ENCODE measurements at regions not wholly inside any gene's neighbourhood (a gene's known extent, or its start where the extent isn't known, plus 50 kb on each side); places are given as distances from the start of the nearest gene placed in this dataset.
"Not testable (repeated sequence)": the region's sequence is repeated elsewhere in the genome, so short reads cannot be mapped to it uniquely, and the experiment has no call there.

DNA sequence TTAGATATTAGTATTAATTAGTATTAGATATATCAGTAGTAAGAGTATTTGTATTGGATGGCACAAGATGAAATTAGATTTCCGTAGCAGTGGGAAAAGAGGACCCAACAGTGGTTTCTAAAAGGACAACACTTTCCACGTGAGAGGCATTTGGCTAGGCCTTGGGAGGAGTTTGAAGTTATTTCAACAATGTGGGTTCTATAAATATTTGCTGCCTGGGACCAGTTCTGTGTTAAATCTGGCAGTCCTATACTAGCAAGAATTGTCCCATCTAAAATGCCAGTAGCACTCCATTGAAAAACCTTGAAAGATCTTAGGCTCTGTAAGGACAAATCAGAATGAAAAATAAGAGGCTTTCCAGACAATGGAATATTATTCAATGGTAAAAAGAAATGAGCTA lies 347.1 kb upstream of the DNAJC19 start:
- DNase-seq (ENCODE audit: low read depth in 3 of 3, low spot score in 1 of 3): no peak

DNA sequence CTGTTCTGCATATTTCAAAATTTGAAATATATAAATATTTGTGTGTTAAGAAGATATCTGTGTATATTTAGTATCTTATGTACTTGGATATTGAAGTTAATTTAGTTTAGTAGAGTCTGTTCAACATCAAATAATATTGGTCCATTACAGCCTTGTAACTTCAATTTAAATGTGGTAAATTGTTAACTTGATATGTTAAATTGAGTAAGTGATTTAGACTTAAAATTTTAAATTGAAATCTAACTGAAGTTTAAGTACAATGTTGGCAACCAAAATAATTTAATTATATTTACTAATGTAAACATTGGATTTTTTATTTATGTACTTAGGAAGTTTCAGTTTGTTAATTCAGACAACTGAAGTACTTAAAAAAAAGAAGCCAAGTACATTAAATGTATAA lies 343.9 kb upstream of the DNAJC19 start:
- no peak for DNase-seq (ENCODE audit: low read depth in 3 of 3, low spot score in 1 of 3)

DNA sequence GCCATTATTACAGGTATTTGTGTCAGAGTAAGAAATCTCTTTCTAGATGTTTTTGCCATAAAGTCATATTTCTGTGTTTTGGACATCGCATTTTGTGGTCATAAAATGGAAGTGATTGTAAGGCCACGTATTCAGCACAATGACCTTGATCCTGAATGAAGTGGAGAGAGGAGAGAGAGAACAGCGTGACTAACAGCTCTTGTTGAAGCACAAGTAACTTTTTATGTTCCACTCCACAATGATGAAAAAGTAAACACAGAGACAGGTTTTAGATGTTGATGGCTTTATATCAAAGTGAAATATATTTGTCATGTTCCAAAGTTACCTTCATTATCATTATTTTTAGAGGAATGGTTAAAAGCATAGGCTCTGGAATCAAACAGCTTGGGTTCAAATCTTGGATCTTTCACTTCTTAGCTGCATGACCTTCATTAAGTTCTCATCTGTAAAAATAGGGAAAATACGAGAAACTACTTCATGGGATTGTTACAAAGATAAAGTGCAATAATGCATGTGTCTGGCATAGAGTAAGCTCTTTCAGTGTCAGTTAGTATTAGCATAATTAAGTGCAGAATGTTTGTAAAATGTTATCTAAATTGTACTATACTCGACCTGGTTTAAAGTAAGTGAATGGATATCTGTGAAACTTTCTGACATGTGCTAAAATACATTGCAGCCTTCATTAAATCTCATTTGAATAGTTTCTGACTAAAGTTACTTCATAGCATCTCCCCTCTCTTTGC lies 341.5 kb upstream of the DNAJC19 start:
- no peak for DNase-seq (ENCODE audit: low read depth in 3 of 3, low spot score in 1 of 3)

DNA sequence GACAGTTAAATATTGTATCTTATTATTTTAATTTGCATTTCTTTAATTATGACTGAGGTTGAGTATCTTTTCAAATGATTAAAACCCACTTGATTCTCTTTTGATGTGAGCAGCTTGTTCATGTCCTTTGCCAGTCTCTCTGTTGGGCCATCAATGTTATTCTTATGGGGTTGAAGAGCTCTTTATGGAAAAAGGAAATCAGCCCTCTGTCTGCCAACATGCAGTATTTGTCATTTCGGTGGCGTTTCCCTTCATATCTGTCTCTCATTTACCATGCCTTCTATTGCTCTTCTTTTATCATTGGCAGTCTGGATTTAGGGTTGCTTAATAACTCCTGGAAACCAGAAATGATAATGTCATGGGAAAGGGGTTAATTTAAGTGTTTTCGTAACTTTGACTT lies 340.7 kb upstream of the DNAJC19 start:
- DNase-seq (ENCODE audit: low read depth in 3 of 3, low spot score in 1 of 3): no peak

DNA sequence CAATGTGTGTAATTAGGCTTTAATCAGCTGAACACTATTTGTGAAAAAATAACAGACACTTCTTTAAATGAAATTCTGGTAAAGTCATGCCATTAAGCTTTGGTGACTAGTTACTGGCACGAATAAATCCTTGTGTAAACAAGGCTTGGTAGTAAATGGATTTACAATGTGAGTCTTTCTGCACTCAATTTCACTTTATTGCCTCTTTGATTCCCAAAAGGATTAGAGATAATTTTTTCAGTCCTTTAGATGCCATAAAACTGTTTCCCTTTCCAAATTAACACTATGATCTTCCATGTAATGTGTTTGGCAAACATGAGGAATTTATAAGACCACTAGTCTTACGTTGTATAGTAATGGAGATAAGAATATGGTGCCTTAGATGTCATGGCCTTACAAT lies 339.5 kb upstream of the DNAJC19 start:
- no peak for DNase-seq (ENCODE audit: low read depth in 3 of 3, low spot score in 1 of 3)

DNA sequence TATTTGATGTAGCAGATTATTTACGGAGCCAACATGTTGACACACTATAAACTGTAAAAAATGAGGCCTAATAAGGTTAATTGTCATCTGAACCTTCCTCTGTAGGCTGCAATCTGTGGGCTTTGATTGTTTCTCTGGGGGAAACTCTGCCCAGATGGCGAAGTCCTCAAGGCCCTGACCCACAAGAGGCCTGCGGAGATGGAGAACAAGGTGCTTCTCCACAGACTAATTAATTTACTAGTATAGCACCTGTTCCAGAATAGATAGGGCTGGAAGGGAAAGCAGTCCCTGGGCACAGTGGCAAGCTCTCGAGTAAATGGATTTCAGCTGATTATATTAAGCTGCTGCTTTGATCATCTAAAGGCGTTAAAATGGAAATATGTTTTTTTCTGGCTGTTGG lies 338.8 kb upstream of the DNAJC19 start:
- DNase-seq (ENCODE audit: low read depth in 3 of 3, low spot score in 1 of 3): no peak

DNA sequence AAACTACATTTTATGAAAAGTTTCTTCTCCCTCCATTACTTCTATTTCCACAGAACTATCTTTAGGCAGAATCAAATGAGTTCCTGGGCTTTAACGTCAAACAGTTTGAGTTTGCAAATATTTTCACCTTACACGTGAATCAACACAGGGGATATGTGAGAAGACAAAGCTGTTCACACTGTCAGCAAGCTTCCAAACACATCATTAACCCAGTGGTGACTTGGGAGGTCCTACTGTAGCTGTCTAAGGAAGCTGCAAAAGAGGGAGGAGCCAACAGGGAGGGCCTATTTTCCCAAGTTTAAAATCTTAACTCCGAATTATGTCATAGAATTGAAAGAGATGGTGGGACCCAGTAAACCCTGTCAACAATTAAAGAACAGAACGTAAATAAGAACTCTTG lies 337.8 kb upstream of the DNAJC19 start:
- DNase-seq (ENCODE audit: low read depth in 3 of 3, low spot score in 1 of 3): no peak

DNA sequence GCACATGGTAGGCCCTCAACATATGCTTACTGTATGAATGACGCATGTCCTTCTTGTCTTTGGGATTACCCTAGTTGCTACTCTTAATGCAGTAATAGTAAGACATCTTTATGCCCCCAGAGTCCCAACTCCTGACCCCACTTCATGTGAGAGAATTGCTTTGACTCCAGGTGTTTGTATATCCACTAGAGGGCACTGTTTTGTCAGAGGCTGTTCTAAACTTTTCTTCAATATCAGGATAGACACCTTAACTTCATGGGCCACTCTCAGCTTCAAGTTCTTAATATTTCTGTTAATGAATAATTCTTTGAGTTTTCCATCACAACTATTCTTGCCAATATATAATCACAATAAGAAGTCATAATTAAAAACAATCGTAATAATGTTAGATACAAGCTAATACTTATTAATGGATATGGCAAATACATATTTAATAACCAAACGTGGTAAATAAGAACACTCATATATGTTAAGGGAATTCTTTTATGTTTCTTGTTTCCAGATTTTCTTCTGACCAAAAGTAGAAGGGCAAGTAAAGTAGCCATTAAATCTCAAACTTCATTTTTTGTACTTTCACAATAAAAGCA lies 337.2 kb upstream of the DNAJC19 start:
- no peak for DNase-seq (ENCODE audit: low read depth in 3 of 3, low spot score in 1 of 3)

DNA sequence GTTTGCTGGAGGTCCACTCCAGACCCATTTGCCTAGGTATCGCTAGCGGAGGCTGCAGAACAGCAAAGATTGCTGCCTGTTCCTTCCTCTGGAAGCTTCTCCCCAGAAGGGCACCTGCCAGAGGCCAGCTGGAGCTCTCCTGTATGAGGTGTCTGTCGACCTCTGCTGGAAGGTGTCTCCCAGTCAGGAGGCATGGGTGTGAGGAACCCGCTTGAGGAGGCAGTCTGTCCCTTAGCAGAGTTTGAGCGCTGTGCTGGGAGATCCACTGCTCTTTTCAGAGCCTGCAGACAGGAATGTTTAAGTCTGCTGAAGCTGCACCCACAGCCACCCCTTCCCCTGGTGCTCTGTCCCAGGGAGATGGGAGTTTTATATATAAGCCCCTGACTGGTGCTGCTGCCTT lies 335.0 kb upstream of the DNAJC19 start:
- DNase-seq (ENCODE audit: low read depth in 3 of 3, low spot score in 1 of 3): not testable (repeated sequence)

DNA sequence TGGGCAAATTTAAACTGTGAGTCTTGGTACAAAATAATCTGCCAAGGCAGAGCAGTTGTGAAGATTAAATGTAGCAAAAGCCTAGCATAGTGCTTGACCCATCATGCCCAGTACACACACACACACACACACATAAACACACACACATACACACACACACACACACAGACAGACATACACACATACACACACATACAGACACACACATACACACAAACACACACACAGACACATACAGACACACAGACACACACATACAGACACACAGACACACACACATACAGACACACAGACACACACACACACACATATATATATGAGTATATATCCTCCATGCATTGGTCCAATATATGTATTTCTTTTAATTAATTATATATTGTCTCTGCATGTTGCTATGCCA lies 328.8 kb upstream of the DNAJC19 start:
- DNase-seq (ENCODE audit: low read depth in 3 of 3, low spot score in 1 of 3): no peak

DNA sequence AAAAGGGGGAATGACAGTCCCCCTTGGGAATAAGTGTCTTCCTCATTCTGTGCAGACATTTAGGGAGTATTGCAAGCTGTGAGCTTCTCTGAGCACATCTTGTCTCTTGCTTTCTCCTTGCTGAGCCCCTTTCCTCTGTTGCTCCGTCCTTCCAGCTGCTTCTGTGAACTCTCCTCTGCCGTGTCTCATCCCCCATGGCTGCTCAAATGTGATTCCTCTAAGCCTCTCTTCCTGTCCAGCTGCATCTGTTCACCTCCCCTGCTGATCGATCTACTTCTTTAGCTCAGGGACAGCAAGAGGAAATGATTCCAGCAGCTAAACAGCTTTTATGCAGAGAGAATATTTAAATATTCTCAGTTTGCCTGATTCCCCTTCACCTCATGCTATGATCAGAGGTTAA lies 328.0 kb upstream of the DNAJC19 start:
- no peak for DNase-seq (ENCODE audit: low read depth in 3 of 3, low spot score in 1 of 3)

DNA sequence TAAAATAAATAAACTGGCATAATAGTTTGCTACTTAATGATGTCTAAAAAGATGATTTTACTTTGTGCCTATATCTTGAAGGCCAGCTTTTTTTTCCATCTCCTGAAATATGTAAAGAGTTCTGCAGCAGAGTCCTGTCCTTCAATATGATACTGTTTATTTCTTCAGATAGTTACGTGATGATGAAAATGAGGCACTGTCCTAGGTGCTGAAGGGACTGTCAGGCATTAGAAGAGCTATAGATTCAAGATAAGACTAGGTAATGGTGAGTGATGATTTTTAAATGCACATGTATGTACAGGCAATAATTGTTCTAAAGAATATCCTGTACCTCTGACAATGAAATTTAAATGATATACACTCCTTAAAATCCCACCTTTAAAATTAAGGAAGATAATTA lies 326.9 kb upstream of the DNAJC19 start:
- no peak for DNase-seq (ENCODE audit: low read depth in 3 of 3, low spot score in 1 of 3)

DNA sequence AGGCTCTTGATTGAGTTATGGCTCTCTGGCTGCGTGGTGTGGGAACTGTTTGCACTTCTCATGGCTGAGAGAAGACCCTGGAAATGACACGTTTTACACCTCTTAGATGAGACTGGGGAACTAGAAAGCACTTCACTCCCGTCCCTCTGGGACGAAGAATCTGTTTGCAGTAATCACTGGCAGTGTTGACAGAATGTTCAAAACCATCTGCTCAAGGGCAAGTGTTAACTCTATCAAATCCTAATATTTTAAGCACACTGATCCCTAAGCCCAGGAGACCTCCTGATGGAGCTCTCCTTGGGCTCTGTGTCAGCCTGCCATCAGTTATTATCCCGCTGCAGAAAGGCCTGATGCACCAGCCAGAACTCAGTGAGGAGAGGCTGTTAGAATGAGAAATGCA lies 323.8 kb upstream of the DNAJC19 start:
- no peak for DNase-seq (ENCODE audit: low read depth in 3 of 3, low spot score in 1 of 3)

DNA sequence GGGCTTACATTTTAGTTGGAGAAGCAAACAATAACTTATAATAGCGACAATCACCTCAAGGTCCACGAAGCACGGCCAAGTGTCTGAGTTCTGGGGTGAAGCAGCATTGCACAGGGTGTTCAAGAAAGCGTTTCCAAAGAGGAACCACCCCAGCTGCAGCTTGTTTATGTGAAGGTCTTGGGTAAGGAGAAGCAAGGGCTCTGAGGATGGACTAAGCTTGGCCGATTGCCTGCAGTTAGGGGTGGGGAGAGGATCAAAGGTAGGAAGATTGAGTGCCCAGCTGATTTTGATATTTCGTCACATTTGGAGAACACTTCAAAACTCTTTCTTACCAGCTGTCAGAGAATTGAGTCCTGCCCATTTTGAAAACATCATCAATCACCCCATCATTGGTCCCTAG lies 321.6 kb upstream of the DNAJC19 start:
- no peak for DNase-seq (ENCODE audit: low read depth in 3 of 3, low spot score in 1 of 3)

DNA sequence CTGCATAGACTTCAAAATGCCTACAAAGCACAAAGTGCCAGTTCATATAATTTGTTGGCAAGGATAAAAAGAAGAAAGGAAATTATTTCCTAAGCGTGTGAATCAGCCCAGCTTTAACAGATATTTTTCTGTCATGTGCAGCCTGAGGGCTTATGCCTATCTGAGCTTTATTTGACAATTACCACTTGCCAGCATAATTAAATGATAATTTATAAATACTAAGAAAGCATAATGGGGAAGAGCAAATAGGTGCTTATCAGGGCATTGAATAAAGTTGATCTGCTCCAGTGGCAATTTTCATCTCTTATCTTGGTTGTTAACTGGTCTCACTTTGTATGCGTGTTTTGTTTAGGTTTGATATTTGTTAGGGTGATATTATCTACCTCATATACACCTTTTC lies 313.4 kb upstream of the DNAJC19 start:
- DNase-seq (ENCODE audit: low read depth in 3 of 3, low spot score in 1 of 3): no peak

DNA sequence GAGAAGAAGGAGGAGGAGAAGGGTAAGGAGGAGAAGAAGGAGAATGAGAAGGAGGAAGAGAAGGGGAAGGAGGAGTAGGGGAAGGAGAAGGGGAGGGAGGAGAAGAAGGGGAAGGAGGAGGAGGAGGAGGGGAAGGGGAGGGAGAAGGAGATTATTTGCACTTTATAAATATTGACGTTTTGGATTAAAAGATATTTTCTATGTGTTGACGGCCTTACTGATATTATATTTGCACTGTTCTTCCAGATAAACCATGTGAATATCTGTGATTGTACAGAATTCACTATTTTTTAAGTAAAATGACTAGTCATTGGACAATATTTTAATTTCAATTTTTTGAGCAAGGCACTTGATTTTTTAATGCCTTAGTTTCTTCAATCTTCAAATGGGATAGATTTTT lies 310.5 kb upstream of the DNAJC19 start:
- no peak for DNase-seq (ENCODE audit: low read depth in 3 of 3, low spot score in 1 of 3)

DNA sequence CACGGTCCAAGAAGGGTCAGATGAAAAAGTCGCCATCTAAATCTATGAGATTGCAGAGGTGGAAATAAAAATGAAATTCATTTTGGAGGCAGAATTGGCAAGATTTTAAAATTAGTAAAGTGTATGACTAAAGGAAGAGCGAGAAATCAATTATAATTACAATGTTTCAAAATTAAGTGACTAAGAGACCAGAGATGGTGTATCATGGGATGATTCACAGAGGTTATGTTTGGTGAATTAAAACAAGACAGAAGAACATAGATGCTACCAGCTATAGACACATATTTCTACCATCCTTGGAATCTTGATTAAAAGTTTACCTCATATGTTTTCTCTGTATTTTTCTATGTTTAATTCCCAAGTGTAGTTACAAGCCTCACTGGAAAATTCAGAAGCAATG lies 308.9 kb upstream of the DNAJC19 start:
- no peak for DNase-seq (ENCODE audit: low read depth in 3 of 3, low spot score in 1 of 3)

DNA sequence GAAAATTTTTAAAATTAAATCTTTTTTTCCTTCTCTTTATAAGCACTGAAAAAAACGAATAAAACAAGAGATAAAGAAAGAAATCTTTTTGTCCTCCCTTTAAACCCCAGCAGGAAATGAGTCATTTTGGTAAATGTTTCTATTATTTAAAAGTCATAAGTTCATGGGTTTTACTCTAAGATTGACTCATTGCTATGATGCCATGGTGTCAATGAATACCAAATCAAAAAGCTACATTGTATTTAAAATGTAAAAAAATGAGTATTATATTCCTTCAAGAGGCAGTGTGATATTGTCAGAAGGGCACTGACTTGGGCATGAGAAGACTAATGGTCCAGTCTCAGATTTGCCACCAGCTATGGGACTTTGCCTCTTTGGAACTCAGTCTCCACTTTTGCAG lies 303.4 kb upstream of the DNAJC19 start:
- no peak for DNase-seq (ENCODE audit: low read depth in 3 of 3, low spot score in 1 of 3)

DNA sequence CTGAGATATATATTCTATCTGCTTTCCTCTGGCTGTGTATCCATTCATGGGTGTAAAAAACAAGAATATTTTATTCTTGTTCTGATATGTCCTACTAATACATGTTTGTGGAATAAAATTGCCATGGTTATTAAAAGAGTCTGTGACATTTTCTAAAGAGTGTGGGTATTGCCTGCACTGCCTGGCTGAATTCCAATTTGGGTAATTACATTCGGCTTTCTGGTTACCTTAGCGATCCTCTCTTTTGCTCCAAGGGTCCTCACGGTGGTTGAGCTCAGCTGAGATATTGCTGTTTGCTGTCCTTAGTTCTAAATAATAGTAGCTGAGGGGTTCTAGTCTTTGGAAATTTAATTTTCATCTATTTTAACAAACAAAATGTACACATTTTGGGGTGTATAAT lies 301.4 kb upstream of the DNAJC19 start:
- DNase-seq (ENCODE audit: low read depth in 3 of 3, low spot score in 1 of 3): no peak

DNA sequence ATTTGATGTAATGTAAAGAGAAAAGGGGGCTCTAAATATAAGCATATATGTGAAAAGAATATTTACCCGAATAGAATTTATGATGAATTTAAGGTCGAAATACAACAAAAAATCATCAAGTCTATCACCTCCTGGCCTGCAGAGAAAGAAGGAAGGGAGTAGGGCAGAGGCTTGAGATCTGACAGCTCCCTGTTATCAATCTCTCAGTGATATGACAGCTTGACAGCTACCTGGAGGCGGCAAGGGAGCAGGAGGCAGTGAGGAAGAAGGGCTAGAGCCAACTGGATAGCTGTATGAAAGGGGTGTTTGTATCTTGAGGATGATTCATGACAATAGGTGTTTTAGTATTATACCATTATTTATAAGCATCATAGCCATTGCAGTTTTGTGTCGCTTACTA lies 299.8 kb upstream of the DNAJC19 start:
- DNase-seq (ENCODE audit: low read depth in 3 of 3, low spot score in 1 of 3): no peak

DNA sequence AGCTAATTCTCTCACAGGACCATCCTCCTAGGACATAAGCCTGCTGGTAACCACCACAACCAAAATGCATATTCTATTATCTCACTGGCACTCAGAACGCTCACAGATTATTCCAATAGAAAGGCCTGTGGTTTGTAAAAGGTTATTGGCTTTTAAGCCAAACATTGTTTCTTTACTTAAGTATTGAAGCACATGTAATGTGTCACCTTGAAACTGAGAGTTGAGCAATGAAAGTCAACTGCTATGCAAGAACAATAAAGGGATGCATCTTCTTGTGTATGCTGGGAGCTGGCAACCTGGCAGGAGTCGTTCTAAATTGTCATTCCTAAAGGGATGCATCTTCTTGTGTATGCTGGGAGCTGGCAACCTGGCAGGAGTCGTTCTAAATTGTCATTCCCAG lies 298.6 kb upstream of the DNAJC19 start:
- no peak for DNase-seq (ENCODE audit: low read depth in 3 of 3, low spot score in 1 of 3)

DNA sequence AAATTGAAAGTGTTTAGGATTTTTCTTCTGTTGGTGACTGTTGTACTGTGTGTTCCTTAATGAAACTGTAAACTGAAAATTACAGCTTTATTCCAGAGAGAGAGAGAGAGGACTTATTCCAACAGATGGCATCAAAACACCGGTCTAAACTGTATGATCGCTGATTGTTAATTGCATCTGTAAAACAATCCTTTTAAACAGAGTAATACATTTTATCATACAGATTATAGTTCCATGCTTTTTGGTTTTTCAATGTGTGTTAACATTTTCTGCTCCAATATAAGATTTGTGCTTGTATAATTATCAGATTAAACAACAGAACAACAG lies 289.7 kb upstream of the DNAJC19 start:
- no peak for DNase-seq (ENCODE audit: low read depth in 3 of 3, low spot score in 1 of 3)

DNA sequence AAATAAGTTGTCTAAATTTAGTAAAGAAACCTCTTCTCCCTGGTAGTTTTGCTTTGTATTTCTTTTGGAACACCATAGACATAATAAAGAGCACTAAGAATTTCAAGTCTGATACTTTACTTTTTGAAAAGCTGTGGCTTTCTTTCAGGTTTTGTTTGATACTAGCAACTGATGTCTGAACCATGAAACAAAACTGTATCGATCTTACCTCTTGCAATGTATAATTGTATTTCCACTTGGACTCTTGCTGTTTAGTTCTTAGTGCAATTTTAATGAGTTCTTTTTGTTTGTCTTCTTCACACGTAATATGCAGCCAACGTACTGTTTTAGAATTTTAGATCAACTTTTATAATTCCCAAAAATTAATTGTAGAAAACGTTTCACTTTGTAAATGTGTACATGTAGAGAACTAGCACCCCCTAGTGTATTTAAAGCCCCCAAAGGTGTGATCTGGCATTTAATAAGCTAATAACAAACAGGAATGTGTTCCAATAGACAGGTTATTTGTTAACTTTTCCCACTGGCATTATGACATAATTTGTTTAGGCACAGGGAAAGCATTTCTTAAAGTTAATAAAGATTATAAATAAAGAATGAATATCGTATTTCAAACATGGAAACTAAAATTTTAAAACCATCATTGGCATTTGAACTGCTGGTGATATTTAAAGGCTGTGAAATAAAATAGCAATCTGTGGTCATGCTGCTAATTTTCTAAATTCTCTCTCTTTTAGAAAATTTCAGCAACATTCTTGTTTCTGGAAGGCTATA lies 289.1 kb upstream of the DNAJC19 start:
- DNase-seq (ENCODE audit: low read depth in 3 of 3, low spot score in 1 of 3): no peak
